GM18505 (cell line): ENCODE measurements at regions not wholly inside any gene's neighbourhood (a gene's known extent, or its start where the extent isn't known, plus 50 kb on each side); places are given as distances from the start of the nearest gene placed in this dataset.

ENCODE experiments used
- ATAC-seq: cut with Tn5 transposase; IDR thresholded peaks from one replicate; pipeline ENCODE4 v1.9.1; 2021; ENCODE audit not compliant: unreplicated experiment
- POLR2A ChIP-seq: IDR thresholded peaks from 4 replicates; pipeline ENCODE4 v1.6.1; 2011; ENCODE audit warnings: borderline replicate concordance; ENCODE audit not compliant: insufficient read depth, insufficient read length; ENCODE audit errors: extremely low read depth

- no peak for TF ChIP-seq POLR2A
- peak; percentile 83 for ATAC-seq
These were observed 51.2 kb upstream of the ABI1 start for GRCh38 chr10:26911811-26912461.
